GM12892 (cell line): ENCODE measurements at regions not wholly inside any gene's neighbourhood (a gene's known extent, or its start where the extent isn't known, plus 50 kb on each side); places are given as distances from the start of the nearest gene placed in this dataset.

Experiments
- POLR2A ChIP-seq: IDR thresholded peaks from 2 replicates; pipeline ENCODE4 v1.6.1; 2011; ENCODE audit warnings: low read depth, low read length, control low read depth
- POLR2AphosphoS5 ChIP-seq: IDR thresholded peaks from 2 replicates; pipeline ENCODE4 v1.6.1; 2011; ENCODE audit warnings: low read depth, low read length, control low read depth
- TAF1 ChIP-seq: IDR thresholded peaks from 2 replicates; pipeline ENCODE4 v1.6.1; 2011; ENCODE audit warnings: low read depth, mild to moderate bottlenecking, control low read depth, low read length, borderline replicate concordance

DNA sequence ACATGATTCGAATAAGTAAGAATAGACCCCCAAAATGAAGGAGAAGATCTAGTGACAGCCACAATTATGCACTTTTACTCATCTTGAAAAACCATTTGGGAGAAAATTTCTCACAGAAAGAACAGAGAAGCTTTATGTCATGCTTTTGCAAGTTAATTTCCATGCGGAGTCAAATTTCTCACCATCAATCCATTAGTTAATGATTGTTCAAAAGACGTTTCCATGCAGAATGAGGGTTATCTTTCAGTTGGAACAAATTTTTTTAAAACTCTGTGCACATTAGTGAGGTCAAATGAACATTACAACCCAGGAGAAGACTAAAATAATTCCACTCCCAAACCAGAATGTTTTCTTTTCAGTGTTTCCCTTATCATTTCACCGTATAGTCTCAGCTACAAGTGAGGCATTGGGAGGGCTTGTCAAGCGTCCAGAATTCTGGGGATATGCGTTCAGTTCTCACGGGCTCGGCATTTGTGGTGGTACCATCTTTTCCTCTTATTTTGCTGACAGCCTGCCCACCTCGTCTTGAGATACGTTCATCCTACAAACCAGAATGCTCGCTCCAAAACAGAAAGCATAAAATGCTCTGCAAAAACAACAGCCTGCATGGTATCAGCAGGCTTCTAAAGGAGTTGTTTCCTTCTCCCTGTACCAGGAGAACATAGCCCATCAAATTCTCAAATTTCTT is 130.8 kb upstream of the TBL1X start:
- TF ChIP-seq POLR2A = no peak
- TF ChIP-seq TAF1 = no peak
- no peak for TF ChIP-seq POLR2AphosphoS5
